ENCODE measurements at regions not wholly inside any gene's neighbourhood (a gene's known extent, or its start where the extent isn't known, plus 50 kb on each side); places are given as distances from the start of the nearest gene placed in this dataset.

DNA sequence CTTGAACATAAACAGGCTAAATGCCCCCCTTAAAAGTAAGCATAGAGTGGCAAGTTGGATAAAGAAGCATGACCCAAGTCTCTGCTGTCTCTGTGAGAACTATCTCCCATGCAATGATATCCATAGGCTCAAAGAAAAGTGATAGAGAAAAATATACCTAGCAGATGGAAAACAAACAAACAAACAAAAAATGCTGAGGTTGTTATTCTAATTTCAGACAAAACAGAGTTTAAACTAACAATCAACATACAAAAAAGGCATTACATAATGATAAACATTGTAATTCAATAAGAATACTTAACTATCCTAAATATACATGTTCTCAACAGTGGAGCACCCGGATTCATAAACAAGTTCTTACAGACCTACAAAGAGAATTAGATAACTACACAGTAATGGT, 626.2 kb upstream of the CNTNAP2 start:
- no peak for TF ChIP-seq POLR2A (IDR thresholded peaks at IDR 0.05)
- TF ChIP-seq, protein P1, sequence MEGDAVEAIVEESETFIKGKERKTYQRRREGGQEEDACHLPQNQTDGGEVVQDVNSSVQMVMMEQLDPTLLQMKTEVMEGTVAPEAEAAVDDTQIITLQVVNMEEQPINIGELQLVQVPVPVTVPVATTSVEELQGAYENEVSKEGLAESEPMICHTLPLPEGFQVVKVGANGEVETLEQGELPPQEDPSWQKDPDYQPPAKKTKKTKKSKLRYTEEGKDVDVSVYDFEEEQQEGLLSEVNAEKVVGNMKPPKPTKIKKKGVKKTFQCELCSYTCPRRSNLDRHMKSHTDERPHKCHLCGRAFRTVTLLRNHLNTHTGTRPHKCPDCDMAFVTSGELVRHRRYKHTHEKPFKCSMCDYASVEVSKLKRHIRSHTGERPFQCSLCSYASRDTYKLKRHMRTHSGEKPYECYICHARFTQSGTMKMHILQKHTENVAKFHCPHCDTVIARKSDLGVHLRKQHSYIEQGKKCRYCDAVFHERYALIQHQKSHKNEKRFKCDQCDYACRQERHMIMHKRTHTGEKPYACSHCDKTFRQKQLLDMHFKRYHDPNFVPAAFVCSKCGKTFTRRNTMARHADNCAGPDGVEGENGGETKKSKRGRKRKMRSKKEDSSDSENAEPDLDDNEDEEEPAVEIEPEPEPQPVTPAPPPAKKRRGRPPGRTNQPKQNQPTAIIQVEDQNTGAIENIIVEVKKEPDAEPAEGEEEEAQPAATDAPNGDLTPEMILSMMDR (IDR thresholded peaks at IDR 0.05), result no peak
